HCT116 (cell line): ENCODE measurements at regions not wholly inside any gene's neighbourhood (a gene's known extent, or its start where the extent isn't known, plus 50 kb on each side); places are given as distances from the start of the nearest gene placed in this dataset.

Source experiments
- ATAC-seq: fragments of 200-7000 bp; cut with Tn5 transposase; 2 replicates; pipeline ENCODE4 v1.9.1; 2020; ENCODE audit warnings: mild to moderate bottlenecking, moderate library complexity
- BruUV-seq: library from RNA; stranded (reverse); fragments of 400-500 nt; replicated peaks from 2 replicates; lab custom pipeline; 2021; lab: Mats Ljungman, UMichigan
- CTCF ChIA-PET: fragments of 300-600 bp; sonication (Branson Sonifier 250); formaldehyde crosslinking; loops from one replicate; lab custom pipeline; 2021; ENCODE audit warnings: antibody characterized with exemption; lab: Charles Lee
- POLR2A ChIA-PET: fragments of 300-600, 350-600 bp; sonication (Branson Sonifier 250); formaldehyde crosslinking; loops from one replicate; lab custom pipeline; 2021; ENCODE audit warnings: antibody characterized with exemption; lab: Charles Lee
- RAD21 ChIA-PET, 2 experiments: fragments of 300-600 bp; sonication (Branson Sonifier 250); formaldehyde crosslinking; loops; one replicate each; lab custom pipeline; 2023; ENCODE audit warnings: low total read pairs in 2 of 2; ENCODE audit not compliant: uncharacterized antibody in 2 of 2, unreplicated experiment in 2 of 2, low non-redundant PET in 1 of 2; lab: Charles Lee
- DNase-seq: peaks from one replicate; pipeline ENCODE4 v3.0.0-alpha.2; 2010; ENCODE audit warnings: low read depth, low spot score
- H2AFZ ChIP-seq: fragments of 200-600 bp; shearing (Covaris generic), sonication (generic); 2 replicates; pipeline ENCODE4 v1.6.1; 2017; ENCODE audit warnings: low read depth, mixed run types, mixed read lengths, antibody characterized with exemption, low read length; ENCODE audit not compliant: poor library complexity, severe bottlenecking
- H3K27ac ChIP-seq: 2 replicates; pipeline ENCODE4 v1.5.1; 2012; ENCODE audit warnings: low read depth, low read length
- H3K27me3 ChIP-seq: fragments of 200-600 bp; sonication (generic); 2 replicates; pipeline ENCODE4 v1.6.1; 2016; ENCODE audit warnings: mixed run types, low read length, mixed read lengths; ENCODE audit not compliant: insufficient read depth
- H3K36me3 ChIP-seq, 2 experiments: fragments of 200-500 bp in 1 of 2; fragments of 200-600 bp in 1 of 2; sonication (Bioruptor generic) in 1 of 2; sonication (generic) in 1 of 2; 2 replicates each; pipeline versions ENCODE4 v1.5.1 to v1.6.1; 2014 to 2016; ENCODE audit warnings: low read length in 2 of 2, inconsistent platforms in 1 of 2, mixed read lengths in 1 of 2, mixed run types in 1 of 2; ENCODE audit not compliant: insufficient read depth in 2 of 2, control insufficient read depth in 1 of 2
- H3K4me1 ChIP-seq, 2 experiments: fragments of 200-600 bp in 1 of 2; sonication (generic) in 1 of 2; 2 replicates each; pipeline versions ENCODE4 v1.5.1 to v1.6.1; 2012 to 2017; ENCODE audit warnings: low read length in 2 of 2, inconsistent platforms in 1 of 2, mild to moderate bottlenecking in 1 of 2, mixed read lengths in 1 of 2, mixed run types in 1 of 2, moderate library complexity in 1 of 2; ENCODE audit not compliant: insufficient read depth in 2 of 2, control insufficient read depth in 1 of 2
- H3K4me2 ChIP-seq: fragments of 200-600 bp; sonication (generic); 2 replicates; pipeline ENCODE4 v1.6.1; 2017; ENCODE audit warnings: mixed run types, low read length, mixed read lengths
- H3K4me3 ChIP-seq, 2 experiments: fragments of 200-600 bp in 1 of 2; sonication (generic) in 1 of 2; replicated peaks in 1 of 2; 2 replicates each; pipeline ENCODE4 v1.5.1; 2011 to 2016; ENCODE audit warnings: low read length in 2 of 2, control low read depth in 1 of 2, low read depth in 1 of 2, mild to moderate bottlenecking in 1 of 2, mixed read lengths in 1 of 2, mixed run types in 1 of 2
- H3K79me2 ChIP-seq: fragments of 200-600 bp; sonication (generic); 2 replicates; pipeline ENCODE4 v1.6.1; 2017; ENCODE audit warnings: mild to moderate bottlenecking, mixed run types, low read length, moderate library complexity, mixed read lengths; ENCODE audit not compliant: insufficient read depth
- H3K9ac ChIP-seq: fragments of 200-600 bp; sonication (generic); 2 replicates; pipeline ENCODE4 v1.6.1; 2016; ENCODE audit warnings: low read length, mixed read lengths
- H3K9me2 ChIP-seq: fragments of 200-600 bp; sonication (generic), shearing (Covaris generic); 2 replicates; pipeline ENCODE4 v1.6.1; 2017; ENCODE audit warnings: mixed run types, mild to moderate bottlenecking, moderate library complexity; ENCODE audit not compliant: insufficient read depth
- H3K9me3 ChIP-seq, 2 experiments: fragments of 200-500 bp in 1 of 2; fragments of 200-600 bp in 1 of 2; sonication (Bioruptor generic) in 1 of 2; sonication (generic) in 1 of 2; 2 replicates each; pipeline ENCODE4 v1.6.1; 2014 to 2017; ENCODE audit warnings: low read length in 2 of 2, mixed read lengths in 2 of 2, inconsistent platforms in 1 of 2, low read depth in 1 of 2, mild to moderate bottlenecking in 1 of 2, mixed run types in 1 of 2, moderate library complexity in 1 of 2; ENCODE audit not compliant: control insufficient read depth in 1 of 2, insufficient read depth in 1 of 2
- H4K20me1 ChIP-seq: fragments of 200-600 bp; sonication (generic), shearing (Covaris generic); 2 replicates; pipeline ENCODE4 v1.6.1; 2017; ENCODE audit warnings: mixed run types, mild to moderate bottlenecking, moderate library complexity; ENCODE audit not compliant: insufficient read depth
- CEBPB ChIP-seq: IDR thresholded peaks from 2 replicates; pipeline ENCODE4 v1.6.1; 2012; ENCODE audit warnings: low read depth
- EGR1 ChIP-seq: IDR thresholded peaks from 2 replicates; pipeline ENCODE4 v1.6.1; 2012; ENCODE audit warnings: low read depth
- ELF1 ChIP-seq: IDR thresholded peaks from 2 replicates; pipeline ENCODE4 v1.6.1; 2012; ENCODE audit warnings: low read depth, borderline replicate concordance
- POLR2AphosphoS5 ChIP-seq: IDR thresholded peaks from 2 replicates; pipeline ENCODE4 v1.6.1; 2011; ENCODE audit warnings: mild to moderate bottlenecking, low read depth, low read length, moderate library complexity
- RAD21 ChIP-seq: IDR thresholded peaks from 2 replicates; pipeline ENCODE4 v1.6.1; 2012; ENCODE audit warnings: low read depth, mild to moderate bottlenecking
- SIN3A ChIP-seq: IDR thresholded peaks from 2 replicates; pipeline ENCODE4 v1.6.1; 2012; ENCODE audit warnings: low read depth
- SP1 ChIP-seq: IDR thresholded peaks from 2 replicates; pipeline ENCODE4 v1.6.1; 2012; ENCODE audit warnings: low read depth
- SRF ChIP-seq: IDR thresholded peaks from 2 replicates; pipeline ENCODE4 v1.6.1; 2012; ENCODE audit warnings: low read depth
- TCF7L2 ChIP-seq: IDR thresholded peaks from 2 replicates; pipeline ENCODE4 v1.7.0; 2011; ENCODE audit warnings: borderline replicate concordance, inconsistent platforms; ENCODE audit not compliant: insufficient read depth, insufficient read length; ENCODE audit errors: extremely low read depth
- ZFX ChIP-seq: fragments of 450-650 bp; IDR thresholded peaks from 2 replicates; pipeline ENCODE4 v1.6.1; 2017
- ZNF274 ChIP-seq: fragments of 200-500 bp; sonication (Bioruptor generic); IDR thresholded peaks from 2 replicates; pipeline ENCODE4 v1.6.1; 2014; ENCODE audit warnings: mild to moderate bottlenecking, low read depth, low read length, inconsistent platforms
- intact Hi-C: fragments of 100-400 bp; cut with micrococcal nuclease; formaldehyde crosslinking; loops from 2 replicates; pipeline ENCODE4 v1.10.0; 2022
- TF ChIP-seq, protein P1 (sequence below), 3 experiments: fragments of 200-600 bp in 1 of 3; sonication (generic) in 1 of 3; IDR thresholded peaks in 2 of 3; conservative IDR thresholded peaks in 1 of 3; 2 replicates each; pipeline ENCODE4 v1.5.1; 2012 to 2017; ENCODE audit warnings: low read depth in 2 of 3, low read length in 2 of 3, antibody characterized with exemption in 1 of 3, borderline replicate concordance in 1 of 3, control low read depth in 1 of 3, mild to moderate bottlenecking in 1 of 3, mixed read lengths in 1 of 3, mixed run types in 1 of 3, moderate library complexity in 1 of 3; ENCODE audit not compliant: insufficient read depth in 1 of 3
- TF ChIP-seq, protein P2 (sequence below): IDR thresholded peaks from 2 replicates; pipeline ENCODE4 v1.6.1; 2012
- TF ChIP-seq, protein P3 (sequence below): IDR thresholded peaks from 2 replicates; pipeline ENCODE4 v1.6.1; 2012
- TF ChIP-seq, protein P4 (sequence below): IDR thresholded peaks from 2 replicates; pipeline ENCODE4 v1.6.1; 2011; ENCODE audit warnings: mild to moderate bottlenecking, low read length, moderate library complexity; ENCODE audit not compliant: insufficient replicate concordance; ENCODE audit errors: extremely low read depth

DNA sequence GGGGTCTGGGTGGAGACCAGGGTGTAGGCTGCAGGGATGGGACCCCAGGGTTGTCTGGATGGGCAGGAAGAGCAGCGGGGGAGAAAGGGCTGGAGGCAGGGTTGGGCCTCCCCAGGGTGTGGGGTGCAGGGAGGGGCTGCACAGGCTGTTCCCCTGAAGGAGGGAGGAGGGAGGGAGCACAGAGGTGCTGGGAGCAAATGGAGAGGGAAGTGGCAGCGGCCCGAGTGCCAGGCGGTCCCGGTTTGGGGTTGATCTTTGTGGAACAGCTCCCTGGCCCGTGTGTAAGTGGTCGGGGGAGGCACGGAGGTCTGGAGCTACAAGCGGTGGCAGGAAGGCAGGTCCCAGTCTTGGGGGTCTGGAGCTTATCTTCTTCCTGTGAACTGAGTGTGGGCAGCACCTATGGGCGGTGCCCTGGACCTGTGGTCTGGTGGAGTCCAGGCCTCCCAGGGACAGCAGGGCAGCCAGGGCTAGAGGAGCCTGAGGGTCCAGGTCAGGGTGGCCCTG, 391.6 kb downstream of the TMEM121 start (continued):
- no peak for TF ChIP-seq ZNF274
- TF ChIP-seq EGR1 = no peak
- TF ChIP-seq CEBPB = no peak
- TF ChIP-seq, protein P1, sequence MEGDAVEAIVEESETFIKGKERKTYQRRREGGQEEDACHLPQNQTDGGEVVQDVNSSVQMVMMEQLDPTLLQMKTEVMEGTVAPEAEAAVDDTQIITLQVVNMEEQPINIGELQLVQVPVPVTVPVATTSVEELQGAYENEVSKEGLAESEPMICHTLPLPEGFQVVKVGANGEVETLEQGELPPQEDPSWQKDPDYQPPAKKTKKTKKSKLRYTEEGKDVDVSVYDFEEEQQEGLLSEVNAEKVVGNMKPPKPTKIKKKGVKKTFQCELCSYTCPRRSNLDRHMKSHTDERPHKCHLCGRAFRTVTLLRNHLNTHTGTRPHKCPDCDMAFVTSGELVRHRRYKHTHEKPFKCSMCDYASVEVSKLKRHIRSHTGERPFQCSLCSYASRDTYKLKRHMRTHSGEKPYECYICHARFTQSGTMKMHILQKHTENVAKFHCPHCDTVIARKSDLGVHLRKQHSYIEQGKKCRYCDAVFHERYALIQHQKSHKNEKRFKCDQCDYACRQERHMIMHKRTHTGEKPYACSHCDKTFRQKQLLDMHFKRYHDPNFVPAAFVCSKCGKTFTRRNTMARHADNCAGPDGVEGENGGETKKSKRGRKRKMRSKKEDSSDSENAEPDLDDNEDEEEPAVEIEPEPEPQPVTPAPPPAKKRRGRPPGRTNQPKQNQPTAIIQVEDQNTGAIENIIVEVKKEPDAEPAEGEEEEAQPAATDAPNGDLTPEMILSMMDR (IDR thresholded peaks at IDR 0.05 in 2 of 3, conservative IDR thresholded peaks at IDR 0.05 in 1 of 3; ENCODE audit: borderline replicate concordance in 1 of 3, insufficient read depth in 1 of 3, low read depth in 2 of 3, low read length in 2 of 3) = no peak
- TF ChIP-seq SRF = no peak
- no peak for TF ChIP-seq POLR2AphosphoS5

GRCh38 chr14:105918496-105919262, 392.3 kb downstream of the TMEM121 start:
- ATAC-seq = no peak
- intact Hi-C loops = no loop called here
- CTCF ChIA-PET = no interaction called here

More at GRCh38 chr14:105918496-105919262, 392.3 kb downstream of the TMEM121 start:
- Histone ChIP-seq H3K4me1 (no peaks in the 10 kb centered on the region), H3K9ac (no peak overlapping the region)
- POLR2A ChIA-PET = no interaction called here
- TF ChIP-seq CEBPB = no peak
- TF ChIP-seq, protein P1 (IDR thresholded peaks at IDR 0.05 in 2 of 3, conservative IDR thresholded peaks at IDR 0.05 in 1 of 3; ENCODE audit: borderline replicate concordance in 1 of 3, insufficient read depth in 1 of 3, low read depth in 2 of 3, low read length in 2 of 3) = no peak
- no peak for TF ChIP-seq SIN3A
- TF ChIP-seq RAD21 = no peak
- no peak for TF ChIP-seq SP1
- TF ChIP-seq, protein P2, sequence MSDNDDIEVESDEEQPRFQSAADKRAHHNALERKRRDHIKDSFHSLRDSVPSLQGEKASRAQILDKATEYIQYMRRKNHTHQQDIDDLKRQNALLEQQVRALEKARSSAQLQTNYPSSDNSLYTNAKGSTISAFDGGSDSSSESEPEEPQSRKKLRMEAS = no peak
- no peak for TF ChIP-seq ELF1
- no peak for TF ChIP-seq TCF7L2
- no peak for TF ChIP-seq ZFX
- TF ChIP-seq, protein P3, sequence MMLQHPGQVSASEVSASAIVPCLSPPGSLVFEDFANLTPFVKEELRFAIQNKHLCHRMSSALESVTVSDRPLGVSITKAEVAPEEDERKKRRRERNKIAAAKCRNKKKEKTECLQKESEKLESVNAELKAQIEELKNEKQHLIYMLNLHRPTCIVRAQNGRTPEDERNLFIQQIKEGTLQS = no peak
- TF ChIP-seq, protein P4, sequence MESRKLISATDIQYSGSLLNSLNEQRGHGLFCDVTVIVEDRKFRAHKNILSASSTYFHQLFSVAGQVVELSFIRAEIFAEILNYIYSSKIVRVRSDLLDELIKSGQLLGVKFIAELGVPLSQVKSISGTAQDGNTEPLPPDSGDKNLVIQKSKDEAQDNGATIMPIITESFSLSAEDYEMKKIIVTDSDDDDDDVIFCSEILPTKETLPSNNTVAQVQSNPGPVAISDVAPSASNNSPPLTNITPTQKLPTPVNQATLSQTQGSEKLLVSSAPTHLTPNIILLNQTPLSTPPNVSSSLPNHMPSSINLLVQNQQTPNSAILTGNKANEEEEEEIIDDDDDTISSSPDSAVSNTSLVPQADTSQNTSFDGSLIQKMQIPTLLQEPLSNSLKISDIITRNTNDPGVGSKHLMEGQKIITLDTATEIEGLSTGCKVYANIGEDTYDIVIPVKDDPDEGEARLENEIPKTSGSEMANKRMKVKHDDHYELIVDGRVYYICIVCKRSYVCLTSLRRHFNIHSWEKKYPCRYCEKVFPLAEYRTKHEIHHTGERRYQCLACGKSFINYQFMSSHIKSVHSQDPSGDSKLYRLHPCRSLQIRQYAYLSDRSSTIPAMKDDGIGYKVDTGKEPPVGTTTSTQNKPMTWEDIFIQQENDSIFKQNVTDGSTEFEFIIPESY = no peak
- TF ChIP-seq, all 23 proteins: peak for 0
- no peaks in the 10 kb centered on the region for H3K27me3 ChIP-seq
- no TSS peak for BruUV-seq
- no peak for DNase-seq
- H2AFZ ChIP-seq = no peak overlapping the region
- H3K4me3 ChIP-seq = no peak overlapping the region
- no peaks in the 10 kb centered on the region for H3K9me3 ChIP-seq
- RAD21 ChIA-PET = no interaction called here
- no peak overlapping the region for H3K27ac ChIP-seq
- H3K9me2 ChIP-seq = no peaks in the 10 kb centered on the region
- no peaks in the 10 kb centered on the region for H3K79me2 ChIP-seq
- no peaks in the 10 kb centered on the region for H3K36me3 ChIP-seq
- no peak overlapping the region for H3K4me2 ChIP-seq
- no peaks in the 10 kb centered on the region for H4K20me1 ChIP-seq
